Fibroblast of skin of right biceps (primary cell): ENCODE measurements at regions not wholly inside any gene's neighbourhood (a gene's known extent, or its start where the extent isn't known, plus 50 kb on each side); places are given as distances from the start of the nearest gene placed in this dataset.
A peak's percentile ranks its signal among the peaks of the same experiment; 100 is the strongest.
"Not testable (repeated sequence)": the region's sequence is repeated elsewhere in the genome, so short reads cannot be mapped to it uniquely, and the experiment has no call there.

Experiments
- DNase-seq: peaks from one replicate; pipeline ENCODE4 v3.0.0-alpha.2; 2013

DNA sequence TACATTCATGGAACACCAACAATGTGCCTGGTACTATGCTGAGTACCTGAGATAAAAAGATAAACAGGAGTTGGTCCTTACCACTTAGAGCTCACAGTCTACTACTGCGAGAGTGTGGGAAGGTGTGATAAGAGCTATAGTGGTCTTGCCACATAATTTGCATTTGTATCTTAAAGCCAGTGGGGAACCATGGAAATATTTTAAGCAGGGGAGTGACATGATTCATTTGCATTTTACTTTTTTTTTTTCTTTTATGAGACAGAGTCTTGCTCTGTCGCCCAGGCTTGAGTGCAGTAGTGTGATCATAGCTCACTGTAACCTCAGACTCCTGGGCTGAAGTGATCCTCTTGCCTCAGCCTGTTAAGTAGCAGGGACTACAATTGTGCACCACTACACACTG is 53.6 kb downstream of the SRGAP2 start:
- DNase-seq: not testable (repeated sequence)

DNA sequence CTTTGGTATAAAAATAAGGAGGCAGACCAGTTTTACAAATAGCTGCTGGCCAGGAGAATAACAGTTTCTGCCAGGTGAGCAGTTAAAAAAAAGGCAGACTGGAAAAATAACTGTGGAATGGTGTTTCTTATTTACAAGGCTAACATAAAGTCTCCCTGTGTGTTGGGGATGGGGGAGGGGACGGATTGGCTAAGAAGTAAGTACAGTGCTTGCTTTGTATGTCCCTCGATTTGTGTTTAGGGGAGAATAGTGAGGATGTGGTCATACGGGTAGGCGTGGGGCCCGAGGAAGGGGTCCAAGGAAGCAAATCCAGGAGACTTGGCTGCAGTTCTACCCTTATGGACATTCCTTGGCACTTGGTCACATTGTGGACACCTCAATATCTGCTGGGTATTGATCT is 58.1 kb downstream of the SRGAP2 start:
- not testable (repeated sequence) for DNase-seq

DNA sequence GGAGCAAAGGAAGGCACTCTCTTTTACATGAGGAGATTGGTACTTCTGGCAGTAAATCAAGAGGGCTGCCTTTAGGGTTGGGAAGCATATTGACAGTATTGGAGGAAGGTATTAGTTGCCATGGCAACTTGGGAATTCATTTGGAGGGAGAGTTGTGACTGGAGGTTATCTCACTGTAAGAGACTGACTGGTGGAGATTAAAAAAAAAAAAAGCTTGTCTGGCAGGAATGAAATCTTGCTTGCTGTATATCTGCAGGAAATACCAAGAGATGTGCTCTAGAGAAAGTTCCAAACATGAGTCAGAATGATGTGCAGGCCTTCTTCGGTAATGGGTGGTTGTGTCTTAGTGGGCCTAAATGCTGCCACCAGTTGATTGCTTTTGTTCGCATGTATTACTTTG is 59.1 kb downstream of the SRGAP2 start:
- DNase-seq: not testable (repeated sequence)

DNA sequence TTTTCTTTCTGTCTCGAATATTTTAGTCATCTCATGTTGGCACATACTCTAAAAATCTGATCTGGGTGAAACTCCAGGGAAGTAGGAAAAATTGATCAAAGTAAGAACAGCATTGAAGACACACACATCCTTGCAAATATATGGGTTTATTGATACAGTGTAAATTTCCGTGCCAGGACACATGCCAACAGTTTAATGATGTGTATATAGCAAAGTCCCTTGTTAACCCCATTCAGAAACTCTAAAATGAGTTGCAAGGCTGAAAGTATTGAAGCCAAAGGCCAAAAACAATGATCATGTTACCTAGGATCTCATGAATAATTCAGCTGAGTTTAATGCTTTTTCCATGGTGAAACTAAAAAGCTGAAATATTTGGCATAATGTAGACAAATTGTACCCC is 61.6 kb downstream of the SRGAP2 start:
- not testable (repeated sequence) for DNase-seq

DNA sequence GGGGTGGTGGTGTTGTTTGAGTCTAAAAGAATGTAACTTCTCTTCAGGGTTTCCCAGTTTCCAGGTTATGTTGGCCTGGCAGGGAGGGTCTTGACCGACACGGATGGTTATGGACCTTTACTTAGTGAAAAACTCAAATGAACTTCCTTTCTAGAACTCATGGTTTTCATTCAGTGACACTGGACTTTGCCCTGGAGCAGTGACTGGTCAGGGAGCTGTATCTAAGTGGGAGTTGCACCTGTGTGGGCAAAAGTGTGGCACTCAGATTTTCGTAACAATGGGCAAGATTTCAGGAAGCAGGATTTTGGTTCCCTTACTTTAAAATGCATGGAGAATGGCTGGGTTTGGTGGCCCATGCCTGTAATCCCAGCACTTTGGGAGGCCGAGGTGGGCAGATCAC is 67.8 kb downstream of the SRGAP2 start:
- not testable (repeated sequence) for DNase-seq

DNA sequence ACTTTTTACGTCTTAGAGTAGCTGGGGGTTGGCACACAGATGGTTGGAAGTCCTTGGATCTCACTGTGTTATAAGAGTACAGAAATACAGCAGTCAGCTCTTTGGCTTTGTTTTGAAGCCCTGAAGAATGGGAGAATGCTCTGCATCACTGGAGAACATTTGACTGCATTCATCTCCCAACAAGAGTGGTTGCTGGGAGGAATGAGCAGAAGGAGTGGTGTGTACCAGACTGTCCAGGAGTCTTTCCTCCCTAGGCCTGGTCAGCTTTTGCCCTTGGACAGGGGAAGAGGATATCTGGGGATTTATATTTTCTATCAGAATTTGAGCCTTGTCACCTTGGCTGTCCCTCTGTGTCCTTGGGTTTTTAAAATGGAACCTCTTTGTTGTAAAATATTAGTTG is 69.8 kb downstream of the SRGAP2 start:
- DNase-seq: not testable (repeated sequence)

DNA sequence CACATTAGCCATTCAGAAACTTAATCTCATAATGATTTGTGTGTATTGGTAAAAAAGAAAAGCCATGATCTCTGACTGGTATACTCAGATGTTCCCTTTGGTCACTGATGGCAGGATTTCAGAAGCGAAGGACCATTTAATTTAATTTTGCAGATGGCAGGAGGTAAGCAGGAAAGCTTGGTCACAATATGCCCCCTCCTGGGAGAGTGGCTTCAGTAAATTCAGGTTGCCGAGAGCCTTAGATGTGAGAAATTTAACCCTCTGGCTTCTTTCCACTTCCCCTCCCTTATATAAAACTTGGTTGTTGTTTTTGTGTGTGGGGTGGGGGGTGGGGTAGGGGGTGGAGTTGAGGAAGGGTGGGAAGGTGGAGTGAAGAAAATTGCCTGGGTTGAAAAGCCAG is 72.8 kb downstream of the SRGAP2 start:
- peak; percentile 0 for DNase-seq

DNA sequence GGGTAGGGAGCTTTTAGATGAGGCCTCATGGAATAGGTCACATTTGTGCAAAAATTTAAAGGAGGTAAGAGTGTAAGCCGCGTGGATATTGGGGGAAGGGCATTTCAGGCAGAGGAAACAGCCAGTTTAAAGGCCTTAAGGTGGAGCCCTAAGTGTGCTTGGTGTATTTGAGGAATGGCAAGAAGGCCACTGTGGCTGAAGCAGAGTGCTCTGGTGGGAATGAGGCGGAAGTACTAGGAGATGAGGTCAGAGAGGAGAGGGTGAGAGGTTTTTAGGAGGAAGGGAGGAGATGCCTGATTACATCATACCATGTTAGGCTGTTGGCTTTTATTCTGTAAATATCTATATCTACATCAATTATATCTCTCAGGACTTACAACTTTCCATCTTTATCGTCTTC is 75.3 kb downstream of the SRGAP2 start:
- DNase-seq: peak; percentile 16

DNA sequence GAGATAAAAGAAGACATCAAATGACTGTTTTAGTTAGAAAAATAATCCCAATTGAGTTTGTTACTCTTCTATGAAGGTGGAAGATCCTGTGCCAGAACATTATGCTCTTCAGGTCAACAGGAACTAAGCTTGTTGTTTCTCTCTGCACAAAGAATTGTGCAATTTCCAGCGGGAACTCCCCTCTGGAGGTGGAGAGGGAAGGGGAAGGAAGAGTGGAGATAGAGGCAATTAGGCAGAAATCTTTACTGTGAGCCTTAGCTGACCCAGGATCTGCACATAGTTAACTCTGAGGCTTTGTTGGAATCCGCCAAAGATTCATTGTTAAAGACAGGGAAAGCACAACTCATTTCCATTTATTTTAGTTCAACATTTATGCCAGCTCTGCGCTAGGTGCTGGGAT is 77.3 kb downstream of the SRGAP2 start:
- not testable (repeated sequence) for DNase-seq

DNA sequence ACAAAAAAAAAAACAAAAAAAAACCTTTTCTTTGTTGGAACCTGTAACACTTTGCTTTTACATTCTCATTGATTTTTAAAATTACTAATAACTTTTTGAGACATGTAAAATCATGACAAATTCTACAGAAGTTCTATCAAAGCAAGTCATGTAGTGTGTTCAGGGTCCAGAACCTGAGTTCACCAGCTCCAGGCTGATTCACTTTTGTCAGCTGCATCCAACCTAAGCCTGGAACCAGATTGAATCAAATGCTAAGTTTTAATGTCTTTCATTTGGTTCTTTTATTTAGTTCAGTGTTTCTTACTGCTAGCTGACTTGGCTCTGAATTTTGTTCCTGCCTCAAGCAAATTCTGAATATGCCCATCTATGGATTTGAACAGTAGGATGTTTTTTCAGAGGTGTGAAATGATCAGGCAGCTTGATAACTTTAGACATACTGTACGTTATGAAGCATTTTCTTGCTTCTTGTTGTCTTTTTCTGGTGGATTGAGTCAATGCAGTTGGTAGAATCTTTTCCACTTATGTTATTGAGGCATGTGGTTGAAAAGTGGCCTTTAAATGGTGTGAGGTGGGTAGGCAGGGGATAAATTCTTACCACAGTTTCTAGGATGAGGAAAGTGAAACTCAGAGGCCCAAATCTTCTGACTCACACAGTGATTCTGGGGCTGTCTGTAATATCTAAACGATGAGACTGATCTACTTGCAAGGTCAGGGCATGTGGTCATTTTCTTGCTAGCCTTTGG is 78.7 kb downstream of the SRGAP2 start:
- not testable (repeated sequence) for DNase-seq

DNA sequence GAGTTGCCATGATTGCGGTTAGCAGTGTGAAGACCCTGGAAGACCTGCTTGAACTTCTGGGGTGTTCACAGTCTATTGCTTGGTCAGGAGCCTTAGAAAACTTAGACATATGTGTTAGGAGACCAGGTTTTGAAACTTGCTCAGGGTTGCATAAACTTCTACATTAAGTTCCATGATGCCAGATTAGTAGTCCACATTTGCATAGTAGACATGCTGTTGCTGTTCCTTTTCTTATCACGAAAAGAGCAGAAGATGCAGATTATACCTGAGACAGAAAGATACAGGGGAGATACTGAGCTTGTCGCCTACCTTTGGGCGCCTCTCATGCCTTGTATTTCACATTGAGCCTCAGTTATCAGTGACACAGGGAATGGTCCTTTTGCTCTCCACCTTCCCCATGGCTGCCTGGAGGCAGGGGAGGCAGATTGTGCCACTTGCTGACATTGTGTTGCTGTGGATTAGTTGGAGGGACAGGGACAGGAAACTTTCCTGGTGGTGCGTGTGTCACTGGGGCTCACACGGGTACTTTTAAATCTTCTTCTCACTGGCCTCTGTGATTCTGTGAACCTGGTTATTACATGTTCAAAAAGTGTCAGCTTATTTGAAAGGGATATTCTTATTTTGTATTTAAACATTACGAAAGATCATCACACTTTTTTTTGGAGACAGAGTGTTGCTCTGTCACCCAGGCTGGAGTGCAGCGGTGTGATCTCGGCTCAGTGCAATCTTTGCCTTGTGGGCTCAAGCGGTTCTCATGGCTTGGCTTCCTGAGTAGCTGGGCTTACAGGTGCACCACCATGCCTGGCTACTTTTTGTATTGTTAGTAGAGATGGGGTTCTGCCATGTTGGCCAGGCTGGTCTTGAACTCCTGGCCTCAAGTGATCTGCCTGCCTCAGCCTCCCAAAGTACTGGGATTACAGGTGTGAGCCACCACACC is 82.0 kb downstream of the SRGAP2 start:
- DNase-seq: not testable (repeated sequence)

DNA sequence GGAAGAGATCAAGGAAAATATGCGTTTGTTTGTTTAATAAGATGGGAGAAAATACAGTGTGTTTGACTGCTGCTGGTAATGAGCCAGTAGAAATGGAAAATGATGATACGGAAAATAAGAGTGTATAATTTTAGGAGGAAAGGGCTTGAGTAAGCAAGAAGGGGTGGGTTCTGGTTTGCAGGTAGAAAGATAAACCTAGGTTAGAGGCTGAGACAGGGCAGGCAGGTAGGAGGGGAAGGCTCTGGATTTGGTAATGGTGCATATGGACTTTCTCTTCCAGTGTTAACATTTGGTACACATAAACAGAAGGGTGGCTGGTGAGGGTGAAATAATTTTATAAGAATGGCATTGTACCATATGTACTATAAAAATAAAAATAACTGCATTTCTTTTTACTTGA is 84.4 kb downstream of the SRGAP2 start:
- DNase-seq: not testable (repeated sequence)

DNA sequence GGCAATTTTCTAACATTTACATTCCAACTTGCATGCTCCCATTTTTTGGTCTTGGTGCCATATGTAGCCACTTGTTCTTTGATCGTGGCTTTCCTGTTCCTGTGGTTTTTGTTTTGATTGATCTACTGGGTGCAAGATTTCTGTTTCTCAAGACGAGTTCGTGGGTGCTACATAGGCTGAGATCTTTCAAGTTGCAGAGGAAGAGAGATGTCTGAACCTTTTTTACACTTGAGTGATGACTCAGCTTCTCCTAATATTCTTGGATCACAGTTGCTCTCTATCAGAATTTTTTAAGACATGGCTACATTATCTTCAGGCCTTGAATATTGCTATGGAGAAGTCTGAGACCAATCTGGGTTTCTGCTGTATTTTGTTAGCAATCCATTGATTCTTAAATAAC is 85.1 kb downstream of the SRGAP2 start:
- DNase-seq: not testable (repeated sequence)

DNA sequence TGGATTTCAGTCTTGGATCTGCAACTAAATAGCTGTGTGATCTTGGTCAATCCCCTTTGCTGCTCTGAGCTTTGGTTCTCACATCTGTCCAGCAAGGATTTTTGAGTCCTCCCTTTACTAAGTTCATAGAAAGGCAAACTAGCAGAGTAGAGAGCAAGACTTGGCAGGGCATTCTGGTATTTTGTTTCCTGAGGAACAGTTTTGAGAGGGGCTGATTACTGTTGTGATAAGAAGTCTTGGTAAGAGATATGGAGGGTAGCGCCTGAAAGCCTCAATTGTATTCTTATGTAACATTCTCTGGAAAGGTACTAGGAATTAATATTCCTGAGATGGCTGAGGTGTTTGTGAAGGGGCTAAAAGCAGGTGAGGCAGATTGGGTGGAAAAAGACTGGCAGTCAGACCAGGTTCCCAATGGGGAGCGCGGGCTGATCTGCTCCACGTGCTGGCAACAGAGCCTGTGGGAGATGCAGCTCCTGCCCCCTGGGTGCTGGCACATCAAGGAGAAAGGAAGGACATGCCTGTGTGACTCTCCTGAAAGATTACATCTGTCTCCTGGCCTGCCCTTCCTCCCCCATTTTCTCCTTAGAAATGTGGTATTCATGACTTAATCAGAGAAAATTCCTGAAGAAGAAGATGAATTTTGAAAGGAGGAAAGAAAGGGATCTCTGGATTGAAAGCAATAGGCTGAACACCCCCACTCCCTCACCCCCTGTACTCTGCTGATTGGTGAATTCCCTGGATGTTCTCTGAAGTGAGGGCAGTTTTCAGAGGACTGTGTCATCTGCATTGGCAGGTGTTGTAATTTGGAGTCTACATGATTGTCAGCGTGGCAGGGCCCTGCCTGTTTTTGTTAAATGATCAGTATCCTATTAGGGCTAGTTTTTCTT is 94.0 kb downstream of the SRGAP2 start:
- DNase-seq: not testable (repeated sequence)

DNA sequence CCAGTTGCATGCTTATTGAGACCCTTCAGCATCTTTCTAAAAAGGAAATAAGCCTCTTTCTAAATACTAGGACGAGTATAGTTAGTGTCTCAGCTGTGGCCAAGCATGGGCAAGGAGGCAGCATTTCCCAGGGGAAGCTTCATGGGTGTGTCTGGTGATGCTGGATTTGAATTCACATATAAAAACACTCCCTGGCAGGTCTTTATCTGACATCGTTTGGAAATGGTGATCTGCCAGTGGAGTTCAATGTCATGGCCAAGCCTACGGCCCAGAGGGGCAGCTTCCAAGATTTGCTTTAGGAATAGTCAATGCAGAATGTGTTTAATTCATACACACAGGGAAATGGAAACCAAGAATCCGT is 94.7 kb downstream of the SRGAP2 start:
- not testable (repeated sequence) for DNase-seq

DNA sequence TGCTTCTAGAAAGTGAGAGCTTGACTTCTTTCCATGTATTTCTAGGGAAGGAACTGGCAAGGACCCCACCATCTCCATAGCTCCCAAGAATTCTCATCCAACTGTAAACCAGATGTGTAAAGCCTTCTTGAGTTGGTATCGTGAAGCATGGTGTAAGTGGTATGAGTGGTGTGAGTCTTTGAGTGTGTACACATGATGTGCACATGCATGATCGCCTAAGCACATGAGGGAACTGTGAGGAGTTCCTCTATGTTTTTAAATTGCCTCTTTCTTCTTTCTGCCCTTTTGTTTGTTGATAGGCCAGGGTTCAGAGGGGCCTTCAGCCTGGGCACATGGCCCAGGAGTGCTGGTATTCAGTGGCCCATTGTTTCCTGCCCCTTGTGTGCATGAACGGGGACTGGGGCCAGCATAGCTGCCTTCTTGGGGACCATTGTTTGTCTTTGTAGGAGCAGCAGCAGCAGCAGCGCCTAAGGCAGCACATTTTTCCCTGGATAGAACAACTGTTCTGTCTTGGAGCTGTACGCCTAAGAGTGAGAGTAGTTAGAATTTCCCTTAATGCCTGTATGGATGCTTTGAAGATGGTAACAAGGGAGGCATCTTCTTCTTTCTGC is 95.9 kb downstream of the SRGAP2 start:
- not testable (repeated sequence) for DNase-seq

DNA sequence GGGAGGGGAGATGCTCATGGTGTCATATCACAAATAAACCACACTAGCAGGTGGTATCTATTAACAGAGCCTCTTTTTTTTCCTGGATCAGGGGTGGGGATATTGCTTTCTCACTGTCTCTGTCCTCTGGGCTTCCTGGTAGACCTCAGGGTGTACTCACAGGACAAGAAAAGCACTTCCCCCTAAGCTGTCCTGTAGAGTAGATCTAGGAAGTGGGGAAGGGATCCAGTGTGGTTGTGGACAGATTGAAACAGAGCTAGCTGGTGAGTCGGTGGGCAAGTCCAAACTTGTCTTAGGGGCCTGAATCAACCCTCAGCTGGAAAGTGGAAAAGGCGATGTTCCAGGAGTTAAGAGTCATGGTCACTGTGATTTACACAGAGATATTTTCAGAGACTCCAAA is 96.6 kb downstream of the SRGAP2 start:
- DNase-seq: not testable (repeated sequence)

DNA sequence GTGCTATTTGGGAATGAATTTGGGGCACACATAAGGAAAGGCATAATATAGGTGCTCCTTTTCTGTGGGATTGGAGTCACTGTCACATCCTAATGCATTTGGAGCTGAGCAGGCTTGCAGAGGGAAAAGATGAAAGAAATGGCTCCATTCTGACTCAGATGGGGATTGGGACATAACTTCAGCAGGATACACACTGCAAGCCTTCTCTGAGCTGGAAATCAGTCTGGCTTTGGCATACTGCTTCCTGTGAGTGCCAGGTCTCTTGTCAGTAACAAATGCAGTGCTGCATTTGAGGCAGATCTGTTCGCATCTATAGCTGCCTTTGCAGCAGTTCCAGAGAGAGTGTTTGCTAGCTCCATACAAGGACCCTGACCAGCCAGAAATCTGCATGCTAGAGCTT is 98.7 kb downstream of the SRGAP2 start:
- DNase-seq: peak; percentile 26

DNA sequence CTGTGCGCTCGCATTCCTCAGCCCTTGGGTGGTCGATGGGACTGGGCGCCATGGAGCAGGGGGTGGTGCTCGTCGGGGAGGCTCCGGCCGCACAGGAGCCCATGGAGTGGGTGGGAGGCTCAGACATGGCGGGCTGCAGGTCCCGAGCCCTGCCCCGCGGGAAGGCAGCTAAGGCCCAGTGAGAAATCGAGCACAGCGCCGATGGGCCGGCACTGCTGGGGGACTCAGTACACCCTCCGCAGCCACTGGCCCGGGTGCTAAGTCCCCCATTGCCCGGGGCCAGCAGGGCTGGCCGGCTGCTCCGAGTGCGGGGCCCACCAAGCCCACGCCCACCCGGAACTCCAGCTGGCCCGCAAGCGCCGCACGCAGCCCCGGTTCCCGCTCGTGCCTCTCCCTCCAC is 104.1 kb downstream of the SRGAP2 start:
- not testable (repeated sequence) for DNase-seq

DNA sequence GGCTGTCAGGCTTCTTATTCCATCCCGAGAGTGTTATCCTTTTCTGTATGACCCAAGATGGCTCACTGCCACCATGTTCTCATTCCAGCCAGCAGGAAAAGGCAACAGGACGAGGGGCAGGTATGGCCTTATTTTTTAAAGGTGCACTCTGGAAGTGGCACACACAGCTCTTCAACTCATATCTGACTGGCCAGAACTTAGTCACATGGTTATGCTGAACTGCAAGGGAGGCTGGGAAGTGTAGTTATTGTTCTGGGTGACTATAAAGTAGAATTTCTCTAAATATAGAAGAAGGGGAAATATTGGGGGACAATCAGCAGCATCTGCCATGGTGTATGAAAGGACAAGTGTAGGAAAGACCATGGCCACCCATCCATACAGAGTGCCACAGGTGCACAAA is 107.6 kb downstream of the SRGAP2 start:
- not testable (repeated sequence) for DNase-seq

DNA sequence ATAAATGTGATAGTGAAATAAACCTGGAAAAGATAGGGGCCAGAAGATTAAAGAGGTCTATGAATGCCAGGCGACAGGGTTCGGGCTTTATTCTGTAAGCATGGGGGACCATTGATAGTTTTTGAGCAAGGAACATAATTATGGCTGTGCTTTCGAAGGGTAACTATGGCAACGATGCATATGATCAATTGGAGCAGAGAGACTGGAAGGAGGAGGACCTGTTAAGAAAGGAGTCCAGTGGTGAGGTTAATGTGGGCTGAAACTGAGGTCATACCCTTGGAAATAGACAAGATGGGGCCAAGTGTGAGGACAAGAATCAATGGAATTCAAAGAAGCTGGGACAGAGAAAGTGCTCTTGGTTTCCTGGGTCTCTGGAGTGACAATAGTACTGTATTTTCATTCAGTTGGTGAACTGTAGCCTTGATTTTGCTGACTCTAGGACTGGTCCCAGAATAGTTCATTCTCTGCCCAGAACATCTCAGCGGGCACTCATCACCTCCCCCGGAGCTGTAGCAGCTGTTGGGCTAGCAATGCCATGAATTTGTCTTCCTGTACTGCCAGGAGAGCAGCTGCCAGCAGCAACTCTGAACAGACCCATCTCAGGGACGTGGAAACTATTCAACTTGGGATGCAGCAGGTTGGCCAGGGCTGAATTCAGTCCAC is 108.4 kb downstream of the SRGAP2 start:
- not testable (repeated sequence) for DNase-seq

DNA sequence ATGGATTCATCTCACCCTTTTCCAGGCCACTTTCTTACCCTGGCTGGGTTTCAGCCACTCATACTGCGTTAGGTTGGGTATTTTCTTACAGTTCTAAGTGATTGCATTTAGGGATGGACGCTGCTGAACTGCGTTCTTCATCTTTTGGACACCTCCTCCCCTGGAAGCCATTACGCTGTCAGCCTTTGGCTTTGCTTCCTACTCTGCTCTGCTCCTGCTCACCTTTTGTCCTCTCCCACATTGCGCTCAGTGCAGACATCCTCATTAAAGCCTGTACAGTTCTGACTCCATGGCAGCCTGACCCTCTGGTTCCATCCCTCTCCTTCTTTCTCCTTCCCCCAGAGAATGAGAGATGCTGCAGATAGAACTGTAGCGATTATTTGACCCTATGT is 108.9 kb downstream of the SRGAP2 start:
- not testable (repeated sequence) for DNase-seq
